ENCODE measurements at regions not wholly inside any gene's neighbourhood (a gene's known extent, or its start where the extent isn't known, plus 50 kb on each side); places are given as distances from the start of the nearest gene placed in this dataset.

DNA sequence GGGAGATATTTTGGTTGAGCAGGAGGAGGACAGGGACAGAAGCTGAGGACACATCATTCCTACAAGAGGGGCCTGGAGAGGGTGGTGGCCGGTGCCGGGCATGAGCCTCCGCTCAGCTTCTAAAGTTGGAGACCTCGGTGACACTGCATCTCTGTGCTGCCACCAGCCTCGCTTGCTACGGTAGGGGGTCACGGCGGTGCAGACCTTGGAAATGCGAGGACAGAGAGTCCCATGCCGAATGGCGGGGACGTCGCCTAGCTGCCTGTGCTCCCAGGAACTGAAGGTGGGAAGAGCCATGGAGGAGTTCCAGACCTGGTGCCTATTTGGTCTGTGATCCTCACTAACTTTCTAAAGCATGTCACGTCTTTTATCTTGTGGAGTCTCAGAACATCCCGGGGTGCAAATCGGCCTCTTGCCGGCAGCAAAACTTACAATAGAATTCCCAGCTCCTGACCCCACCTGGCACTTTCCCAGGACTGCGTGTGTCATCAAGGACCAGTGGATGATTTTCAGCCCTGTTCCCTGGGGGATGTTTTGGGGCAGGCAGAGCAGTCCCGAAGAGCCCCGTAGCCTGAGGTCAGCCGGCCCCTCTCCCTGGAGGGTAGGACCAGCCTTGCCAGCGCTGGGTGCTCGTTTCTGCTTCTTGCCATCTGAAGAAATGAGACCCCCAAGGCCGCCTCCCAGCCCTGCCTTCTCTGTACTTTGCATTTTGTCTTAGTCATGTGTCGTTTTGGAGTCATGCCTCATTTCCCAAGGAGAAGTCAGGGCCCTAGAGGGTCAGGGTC lies 205.8 kb upstream of the SHH start (continued):
- no peak for TF ChIP-seq EZH2 (IDR thresholded peaks at IDR 0.05; ENCODE audit: low read depth, unreplicated experiment)
- no peak for TF ChIP-seq NANOG (IDR thresholded peaks at IDR 0.05; ENCODE audit: borderline replicate concordance)
- no peak for TF ChIP-seq ZNF331 (CRISPR knock-in tag; IDR thresholded peaks at IDR 0.05; ENCODE audit: low read depth)

DNA sequence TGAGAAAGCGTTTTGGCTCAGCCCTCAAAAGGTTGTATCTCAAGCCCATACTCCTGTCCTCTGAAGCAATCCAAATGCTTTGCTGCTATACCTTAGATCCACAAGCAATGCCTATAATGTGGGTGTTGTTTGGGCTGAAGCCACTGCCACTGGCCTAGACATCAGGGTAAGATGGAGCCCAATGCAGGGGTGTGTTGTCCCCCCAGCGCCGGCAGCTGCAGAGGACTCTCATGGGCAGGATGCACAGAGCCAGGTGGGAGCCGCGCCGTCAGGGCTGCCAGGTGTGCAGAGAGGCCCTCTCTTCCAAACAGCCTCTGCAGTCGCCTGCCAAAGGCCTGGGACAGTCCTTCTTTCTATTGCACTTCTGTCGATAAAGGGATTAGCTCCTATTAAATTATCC lies 205.2 kb upstream of the SHH start:
- Histone ChIP-seq H3K4me2 (no peak overlapping the region), H3K36me3 (ENCODE audit: insufficient read depth) (no peaks in the 10 kb centered on the region), H3F3A (replicated peaks; ENCODE audit: low read depth) (no peaks in the 10 kb centered on the region), H3K4me3 (no peak overlapping the region), H3K27ac (ENCODE audit: low read depth) (no peak overlapping the region), H4K20me1 (replicated peaks; ENCODE audit: insufficient read depth) (no peaks in the 10 kb centered on the region), H3K4me1 (ENCODE audit: insufficient read depth) (no peaks in the 10 kb centered on the region), H3K9me2 (ENCODE audit: insufficient read depth) (no peaks in the 10 kb centered on the region), H2AFZ (no peak overlapping the region), H3K27me3 (ENCODE audit: insufficient read depth) (no peaks in the 10 kb centered on the region), H3K79me2 (replicated peaks; ENCODE audit: insufficient read depth) (no peaks in the 10 kb centered on the region)
- no peak for DNase-seq (ENCODE audit: low spot score)
- peaks cover 2% of the 10 kb centered on the region for H3K27me3 Mint-ChIP-seq (ENCODE audit: insufficient read depth, low read depth, poor library complexity)
- H3K27ac Mint-ChIP-seq = no peak overlapping the region
- peak; percentile 27; the same call in 1 of the 3 replicates for ATAC-seq
- H3K4me1 Mint-ChIP-seq = peaks cover 6% of the 10 kb centered on the region; the same call in 2 of the 3 replicates
- H3K36me3 Mint-ChIP-seq (ENCODE audit: low read depth) = no peaks in the 10 kb centered on the region
- no peaks in the 10 kb centered on the region; the same call in 1 of the 3 replicates for H3K9me3 Mint-ChIP-seq
- H3K4me3 Mint-ChIP-seq = no peak overlapping the region
- no peak for TF ChIP-seq STAT1 (IDR thresholded peaks at IDR 0.05; ENCODE audit: unreplicated experiment)
- no peak for TF ChIP-seq EZH2 (IDR thresholded peaks at IDR 0.05; ENCODE audit: low read depth, unreplicated experiment)
- no peak for TF ChIP-seq ZNF114 (CRISPR knock-in tag; IDR thresholded peaks at IDR 0.05)
- TF ChIP-seq ETS1 (IDR thresholded peaks at IDR 0.05) = no peak
- TF ChIP-seq CREB1 (CRISPR knock-in tag; IDR thresholded peaks at IDR 0.05; ENCODE audit: low read depth) = no peak
- TF ChIP-seq, protein P1, sequence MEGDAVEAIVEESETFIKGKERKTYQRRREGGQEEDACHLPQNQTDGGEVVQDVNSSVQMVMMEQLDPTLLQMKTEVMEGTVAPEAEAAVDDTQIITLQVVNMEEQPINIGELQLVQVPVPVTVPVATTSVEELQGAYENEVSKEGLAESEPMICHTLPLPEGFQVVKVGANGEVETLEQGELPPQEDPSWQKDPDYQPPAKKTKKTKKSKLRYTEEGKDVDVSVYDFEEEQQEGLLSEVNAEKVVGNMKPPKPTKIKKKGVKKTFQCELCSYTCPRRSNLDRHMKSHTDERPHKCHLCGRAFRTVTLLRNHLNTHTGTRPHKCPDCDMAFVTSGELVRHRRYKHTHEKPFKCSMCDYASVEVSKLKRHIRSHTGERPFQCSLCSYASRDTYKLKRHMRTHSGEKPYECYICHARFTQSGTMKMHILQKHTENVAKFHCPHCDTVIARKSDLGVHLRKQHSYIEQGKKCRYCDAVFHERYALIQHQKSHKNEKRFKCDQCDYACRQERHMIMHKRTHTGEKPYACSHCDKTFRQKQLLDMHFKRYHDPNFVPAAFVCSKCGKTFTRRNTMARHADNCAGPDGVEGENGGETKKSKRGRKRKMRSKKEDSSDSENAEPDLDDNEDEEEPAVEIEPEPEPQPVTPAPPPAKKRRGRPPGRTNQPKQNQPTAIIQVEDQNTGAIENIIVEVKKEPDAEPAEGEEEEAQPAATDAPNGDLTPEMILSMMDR (conservative IDR thresholded peaks at IDR 0.05; ENCODE audit: low read depth in 2 of 2) = no peak
- TF ChIP-seq, protein P2, sequence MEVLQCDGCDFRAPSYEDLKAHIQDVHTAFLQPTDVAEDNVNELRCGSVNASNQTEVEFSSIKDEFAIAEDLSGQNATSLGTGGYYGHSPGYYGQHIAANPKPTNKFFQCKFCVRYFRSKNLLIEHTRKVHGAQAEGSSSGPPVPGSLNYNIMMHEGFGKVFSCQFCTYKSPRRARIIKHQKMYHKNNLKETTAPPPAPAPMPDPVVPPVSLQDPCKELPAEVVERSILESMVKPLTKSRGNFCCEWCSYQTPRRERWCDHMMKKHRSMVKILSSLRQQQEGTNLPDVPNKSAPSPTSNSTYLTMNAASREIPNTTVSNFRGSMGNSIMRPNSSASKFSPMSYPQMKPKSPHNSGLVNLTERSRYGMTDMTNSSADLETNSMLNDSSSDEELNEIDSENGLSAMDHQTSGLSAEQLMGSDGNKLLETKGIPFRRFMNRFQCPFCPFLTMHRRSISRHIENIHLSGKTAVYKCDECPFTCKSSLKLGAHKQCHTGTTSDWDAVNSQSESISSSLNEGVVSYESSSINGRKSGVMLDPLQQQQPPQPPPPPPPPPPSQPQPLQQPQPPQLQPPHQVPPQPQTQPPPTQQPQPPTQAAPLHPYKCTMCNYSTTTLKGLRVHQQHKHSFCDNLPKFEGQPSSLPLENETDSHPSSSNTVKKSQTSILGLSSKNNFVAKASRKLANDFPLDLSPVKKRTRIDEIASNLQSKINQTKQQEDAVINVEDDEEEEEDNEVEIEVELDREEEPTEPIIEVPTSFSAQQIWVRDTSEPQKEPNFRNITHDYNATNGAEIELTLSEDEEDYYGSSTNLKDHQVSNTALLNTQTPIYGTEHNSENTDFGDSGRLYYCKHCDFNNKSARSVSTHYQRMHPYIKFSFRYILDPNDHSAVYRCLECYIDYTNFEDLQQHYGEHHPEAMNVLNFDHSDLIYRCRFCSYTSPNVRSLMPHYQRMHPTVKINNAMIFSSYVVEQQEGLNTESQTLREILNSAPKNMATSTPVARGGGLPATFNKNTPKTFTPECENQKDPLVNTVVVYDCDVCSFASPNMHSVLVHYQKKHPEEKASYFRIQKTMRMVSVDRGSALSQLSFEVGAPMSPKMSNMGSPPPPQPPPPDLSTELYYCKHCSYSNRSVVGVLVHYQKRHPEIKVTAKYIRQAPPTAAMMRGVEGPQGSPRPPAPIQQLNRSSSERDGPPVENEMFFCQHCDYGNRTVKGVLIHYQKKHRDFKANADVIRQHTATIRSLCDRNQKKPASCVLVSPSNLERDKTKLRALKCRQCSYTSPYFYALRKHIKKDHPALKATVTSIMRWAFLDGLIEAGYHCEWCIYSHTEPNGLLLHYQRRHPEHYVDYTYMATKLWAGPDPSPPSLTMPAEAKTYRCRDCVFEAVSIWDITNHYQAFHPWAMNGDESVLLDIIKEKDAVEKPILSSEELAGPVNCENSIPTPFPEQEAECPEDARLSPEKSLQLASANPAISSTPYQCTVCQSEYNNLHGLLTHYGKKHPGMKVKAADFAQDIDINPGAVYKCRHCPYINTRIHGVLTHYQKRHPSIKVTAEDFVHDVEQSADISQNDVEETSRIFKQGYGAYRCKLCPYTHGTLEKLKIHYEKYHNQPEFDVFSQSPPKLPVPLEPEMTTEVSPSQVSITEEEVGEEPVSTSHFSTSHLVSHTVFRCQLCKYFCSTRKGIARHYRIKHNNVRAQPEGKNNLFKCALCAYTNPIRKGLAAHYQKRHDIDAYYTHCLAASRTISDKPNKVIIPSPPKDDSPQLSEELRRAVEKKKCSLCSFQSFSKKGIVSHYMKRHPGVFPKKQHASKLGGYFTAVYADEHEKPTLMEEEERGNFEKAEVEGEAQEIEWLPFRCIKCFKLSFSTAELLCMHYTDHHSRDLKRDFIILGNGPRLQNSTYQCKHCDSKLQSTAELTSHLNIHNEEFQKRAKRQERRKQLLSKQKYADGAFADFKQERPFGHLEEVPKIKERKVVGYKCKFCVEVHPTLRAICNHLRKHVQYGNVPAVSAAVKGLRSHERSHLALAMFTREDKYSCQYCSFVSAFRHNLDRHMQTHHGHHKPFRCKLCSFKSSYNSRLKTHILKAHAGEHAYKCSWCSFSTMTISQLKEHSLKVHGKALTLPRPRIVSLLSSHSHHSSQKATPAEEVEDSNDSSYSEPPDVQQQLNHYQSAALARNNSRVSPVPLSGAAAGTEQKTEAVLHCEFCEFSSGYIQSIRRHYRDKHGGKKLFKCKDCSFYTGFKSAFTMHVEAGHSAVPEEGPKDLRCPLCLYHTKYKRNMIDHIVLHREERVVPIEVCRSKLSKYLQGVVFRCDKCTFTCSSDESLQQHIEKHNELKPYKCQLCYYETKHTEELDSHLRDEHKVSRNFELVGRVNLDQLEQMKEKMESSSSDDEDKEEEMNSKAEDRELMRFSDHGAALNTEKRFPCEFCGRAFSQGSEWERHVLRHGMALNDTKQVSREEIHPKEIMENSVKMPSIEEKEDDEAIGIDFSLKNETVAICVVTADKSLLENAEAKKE (CRISPR knock-in tag; IDR thresholded peaks at IDR 0.05) = no peak
- TF ChIP-seq EZH2phosphoT487 (IDR thresholded peaks at IDR 0.05; ENCODE audit: unreplicated experiment) = no peak
- TF ChIP-seq REST (IDR thresholded peaks at IDR 0.05; ENCODE audit: unreplicated experiment) = no peak
- TF ChIP-seq JUNB (IDR thresholded peaks at IDR 0.05; ENCODE audit: unreplicated experiment) = no peak
- no peak for TF ChIP-seq NANOG (IDR thresholded peaks at IDR 0.05; ENCODE audit: borderline replicate concordance)

Measured in GM23338 (cell line).